HCT116 (cell line): ENCODE measurements at regions not wholly inside any gene's neighbourhood (a gene's known extent, or its start where the extent isn't known, plus 50 kb on each side); places are given as distances from the start of the nearest gene placed in this dataset.

Experiments
- CEBPB ChIP-seq: IDR thresholded peaks from 2 replicates; pipeline ENCODE4 v1.6.1; 2012; ENCODE audit warnings: low read depth
- CTCF ChIP-seq, 3 experiments: fragments of 200-600 bp in 1 of 3; sonication (generic) in 1 of 3; IDR thresholded peaks in 2 of 3; conservative IDR thresholded peaks in 1 of 3; 2 replicates each; pipeline ENCODE4 v1.5.1; 2012 to 2017; ENCODE audit warnings: low read depth in 2 of 3, low read length in 2 of 3, antibody characterized with exemption in 1 of 3, borderline replicate concordance in 1 of 3, control low read depth in 1 of 3, mild to moderate bottlenecking in 1 of 3, mixed read lengths in 1 of 3, mixed run types in 1 of 3, moderate library complexity in 1 of 3; ENCODE audit not compliant: insufficient read depth in 1 of 3
- POLR2AphosphoS5 ChIP-seq: IDR thresholded peaks from 2 replicates; pipeline ENCODE4 v1.6.1; 2011; ENCODE audit warnings: mild to moderate bottlenecking, low read depth, low read length, moderate library complexity
- REST ChIP-seq: IDR thresholded peaks from 2 replicates; pipeline ENCODE4 v1.6.1; 2012; ENCODE audit warnings: low read depth
- SP1 ChIP-seq: IDR thresholded peaks from 2 replicates; pipeline ENCODE4 v1.6.1; 2012; ENCODE audit warnings: low read depth
- YY1 ChIP-seq: IDR thresholded peaks from 2 replicates; pipeline ENCODE4 v1.6.1; 2011; ENCODE audit warnings: low read length, low read depth, moderate library complexity, mild to moderate bottlenecking; ENCODE audit not compliant: insufficient replicate concordance; ENCODE audit errors: extremely low read depth
- ZNF274 ChIP-seq: fragments of 200-500 bp; sonication (Bioruptor generic); IDR thresholded peaks from 2 replicates; pipeline ENCODE4 v1.6.1; 2014; ENCODE audit warnings: mild to moderate bottlenecking, low read depth, low read length, inconsistent platforms

DNA sequence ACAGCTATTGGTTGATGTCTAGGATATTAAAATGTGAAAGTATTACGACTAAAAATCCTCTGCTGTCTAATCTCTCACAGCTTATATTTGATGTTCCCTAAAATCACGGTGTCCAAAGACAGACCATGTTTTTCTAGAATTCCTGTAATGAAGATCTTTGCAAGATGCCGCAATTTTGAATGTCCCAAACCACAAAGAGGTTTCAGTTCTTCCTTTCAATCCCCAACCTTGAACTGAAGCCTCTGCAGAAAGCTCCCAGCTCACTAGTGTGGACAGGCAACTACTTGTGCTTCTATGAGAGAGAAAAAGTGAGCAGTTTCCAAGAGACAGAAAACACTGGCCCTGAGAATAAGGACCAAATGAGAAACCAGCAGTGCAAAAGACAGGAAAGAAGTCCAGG, 370.1 kb downstream of the FOXA2 start:
- TF ChIP-seq REST, result no peak
- TF ChIP-seq CTCF (IDR thresholded peaks at IDR 0.05 in 2 of 3, conservative IDR thresholded peaks at IDR 0.05 in 1 of 3; ENCODE audit: borderline replicate concordance in 1 of 3, insufficient read depth in 1 of 3, low read depth in 2 of 3, low read length in 2 of 3), result no peak
- no peak for TF ChIP-seq SP1
- TF ChIP-seq POLR2AphosphoS5, result no peak
- TF ChIP-seq YY1, result no peak
- TF ChIP-seq ZNF274, result no peak
- TF ChIP-seq CEBPB, result no peak
